ENCODE measurements at regions not wholly inside any gene's neighbourhood (a gene's known extent, or its start where the extent isn't known, plus 50 kb on each side); places are given as distances from the start of the nearest gene placed in this dataset.

DNA sequence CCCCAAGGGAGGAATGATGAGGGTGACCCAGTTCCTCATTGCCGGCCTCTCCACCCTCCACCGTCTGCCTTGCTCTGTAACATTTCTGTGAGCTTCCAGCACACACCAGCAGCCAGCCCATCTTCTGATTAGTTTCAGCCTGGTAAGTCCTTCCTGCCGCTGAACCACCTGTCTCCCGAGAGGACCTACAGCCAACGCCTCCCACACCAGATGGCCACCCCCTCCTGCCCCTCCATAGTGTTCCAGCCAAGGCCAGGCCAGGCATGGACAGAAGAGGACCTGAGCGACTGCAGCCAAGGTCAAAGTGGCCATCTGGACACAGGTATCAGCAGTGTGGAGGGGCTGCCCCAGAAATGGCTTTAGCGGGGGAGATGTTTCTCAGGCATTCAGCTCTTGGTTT lies 170.7 kb upstream of the CTBP2 start:
- no peak overlapping the region for H3K18ac ChIP-seq (ENCODE audit: low read length)

DNA sequence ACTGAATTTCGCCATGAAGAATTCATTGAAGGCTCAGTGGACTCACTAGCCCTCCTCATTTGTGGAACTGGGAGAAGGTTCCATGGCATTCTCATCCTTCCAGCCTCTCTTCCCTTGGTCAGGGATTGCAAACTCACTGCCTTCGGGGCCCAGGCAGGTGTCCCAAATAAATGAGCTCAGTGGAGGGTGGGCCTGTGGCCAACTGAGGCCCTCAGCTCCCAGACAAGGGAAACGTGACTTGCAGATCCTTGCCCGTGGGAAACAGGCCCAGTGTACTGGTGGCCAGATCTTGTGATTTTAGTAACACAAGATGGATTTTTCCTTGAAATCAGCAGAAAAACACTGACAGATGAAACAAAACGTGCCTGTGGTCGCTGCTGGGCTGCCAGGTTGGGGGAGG lies 168.7 kb upstream of the CTBP2 start:
- no peaks in the 10 kb centered on the region for H3K79me2 ChIP-seq (ENCODE audit: control insufficient read depth, insufficient read depth, low read length, poor library complexity)
- no peak overlapping the region for H2AFZ ChIP-seq (ENCODE audit: insufficient read depth, low read length, poor library complexity)
- no peak overlapping the region for H3K27ac ChIP-seq (ENCODE audit: low read depth, low read length)
- no peak overlapping the region for H3K4ac ChIP-seq (ENCODE audit: low read depth, low read length)
- no peak overlapping the region for H3K9ac ChIP-seq (ENCODE audit: low read length)
- no peak overlapping the region for H3K14ac ChIP-seq (ENCODE audit: low read length)
- H3K23ac ChIP-seq (ENCODE audit: low read length): no peak overlapping the region
- peaks cover 6% of the 10 kb centered on the region for H3K9me3 ChIP-seq (ENCODE audit: insufficient read depth, low read depth, low read length)
- H4K91ac ChIP-seq (ENCODE audit: low read depth, low read length): no peak overlapping the region
- no peak overlapping the region for H4K8ac ChIP-seq (ENCODE audit: low read depth, low read length)
- H3K18ac ChIP-seq (ENCODE audit: low read length): no peak overlapping the region
- H4K12ac ChIP-seq (ENCODE audit: low read depth, low read length): no peak overlapping the region
- no peaks in the 10 kb centered on the region for H3K79me1 ChIP-seq (ENCODE audit: low read length)
- no peak for DNase-seq
- no peak overlapping the region for H2BK12ac ChIP-seq (ENCODE audit: low read length)
- H2BK5ac ChIP-seq (ENCODE audit: low read depth, low read length, poor library complexity): no peak overlapping the region
- H3K36me3 ChIP-seq (ENCODE audit: control insufficient read depth in 1 of 2, insufficient read depth in 2 of 2, low read length in 2 of 2): no peaks in the 10 kb centered on the region
- no peak overlapping the region for H3K4me3 ChIP-seq (ENCODE audit: low read depth, low read length)
- no peaks in the 10 kb centered on the region for H3K4me1 ChIP-seq (ENCODE audit: control insufficient read depth in 1 of 2, insufficient read depth in 2 of 2, low read length in 2 of 2)
- H3K27me3 ChIP-seq (ENCODE audit: insufficient read depth, low read length): no peaks in the 10 kb centered on the region
- H2AK5ac ChIP-seq (ENCODE audit: low read length): no peak overlapping the region
- H2BK120ac ChIP-seq (ENCODE audit: insufficient read depth, low read length, poor library complexity): no peak overlapping the region
- WGBS (ENCODE audit: extremely low coverage, insufficient coverage, insufficient read length): no CpG with 5 or more reads among the region's 6 CpGs
- H3K4me2 ChIP-seq (ENCODE audit: low read length): no peak overlapping the region

More for the DNA sequence above, 170.7 kb upstream of the CTBP2 start:
- H3K9ac ChIP-seq (ENCODE audit: low read length): no peak overlapping the region
- no peak overlapping the region for H3K4me2 ChIP-seq (ENCODE audit: low read length)
- H3K4me3 ChIP-seq (ENCODE audit: low read depth, low read length): no peak overlapping the region
- no peaks in the 10 kb centered on the region for H3K27me3 ChIP-seq (ENCODE audit: insufficient read depth, low read length)
- H2BK5ac ChIP-seq (ENCODE audit: low read depth, low read length, poor library complexity): no peak overlapping the region
- no peaks in the 10 kb centered on the region for H3K4me1 ChIP-seq (ENCODE audit: control insufficient read depth in 1 of 2, insufficient read depth in 2 of 2, low read length in 2 of 2)
- no peak overlapping the region for H2BK12ac ChIP-seq (ENCODE audit: low read length)
- WGBS (ENCODE audit: extremely low coverage, insufficient coverage, insufficient read length): no CpG with 5 or more reads among the region's 7 CpGs
- no peak overlapping the region for H3K14ac ChIP-seq (ENCODE audit: low read length)
- H3K4ac ChIP-seq (ENCODE audit: low read depth, low read length): no peak overlapping the region
- no peak overlapping the region for H2BK120ac ChIP-seq (ENCODE audit: insufficient read depth, low read length, poor library complexity)
- no peak overlapping the region for H4K12ac ChIP-seq (ENCODE audit: low read depth, low read length)
- no peak for DNase-seq
- H3K79me1 ChIP-seq (ENCODE audit: low read length): no peaks in the 10 kb centered on the region
- H3K27ac ChIP-seq (ENCODE audit: low read depth, low read length): no peak overlapping the region
- H3K79me2 ChIP-seq (ENCODE audit: control insufficient read depth, insufficient read depth, low read length, poor library complexity): no peaks in the 10 kb centered on the region
- no peak overlapping the region for H2AK5ac ChIP-seq (ENCODE audit: low read length)
- H2AFZ ChIP-seq (ENCODE audit: insufficient read depth, low read length, poor library complexity): no peak overlapping the region
- H3K9me3 ChIP-seq (ENCODE audit: insufficient read depth, low read depth, low read length): peaks cover 4% of the 10 kb centered on the region
- H4K91ac ChIP-seq (ENCODE audit: low read depth, low read length): no peak overlapping the region
- H3K36me3 ChIP-seq (ENCODE audit: control insufficient read depth in 1 of 2, insufficient read depth in 2 of 2, low read length in 2 of 2): no peaks in the 10 kb centered on the region
- no peak overlapping the region for H4K8ac ChIP-seq (ENCODE audit: low read depth, low read length)
- H3K23ac ChIP-seq (ENCODE audit: low read length): no peak overlapping the region

DNA sequence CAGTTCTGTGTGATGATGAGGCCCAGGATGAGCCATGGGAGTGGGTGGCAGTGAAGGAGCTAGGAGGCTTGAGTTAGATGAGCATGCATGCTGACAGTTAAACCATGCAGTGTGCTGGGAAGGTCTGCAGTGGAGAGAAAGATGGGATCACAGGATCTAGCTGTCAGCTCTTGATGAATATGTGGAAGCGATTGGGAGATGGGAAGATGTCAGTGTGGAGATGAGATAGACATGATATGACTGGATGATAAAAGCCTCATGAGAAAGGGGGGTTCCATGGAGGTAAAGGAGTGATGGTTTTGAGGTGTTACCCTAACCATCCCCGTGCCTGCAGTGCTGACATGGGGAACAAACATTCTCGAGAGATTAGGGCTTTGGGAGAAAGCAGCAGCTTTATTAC lies 165.0 kb upstream of the CTBP2 start:
- Histone ChIP-seq H3K4me2 (ENCODE audit: low read length) (no peak overlapping the region), H3K36me3 (ENCODE audit: control insufficient read depth in 1 of 2, insufficient read depth in 2 of 2, low read length in 2 of 2) (no peaks in the 10 kb centered on the region), H2AK5ac (ENCODE audit: low read length) (no peak overlapping the region), H3K4ac (ENCODE audit: low read depth, low read length) (no peak overlapping the region), H4K91ac (ENCODE audit: low read depth, low read length) (no peak overlapping the region), H3K9me3 (ENCODE audit: insufficient read depth, low read depth, low read length) (peaks cover 6% of the 10 kb centered on the region), H3K9ac (ENCODE audit: low read length) (peak overlapping the region; percentile 36), H3K14ac (ENCODE audit: low read length) (no peak overlapping the region), H3K27me3 (ENCODE audit: insufficient read depth, low read length) (no peaks in the 10 kb centered on the region), H3K4me1 (ENCODE audit: control insufficient read depth in 1 of 2, insufficient read depth in 2 of 2, low read length in 2 of 2) (no peaks in the 10 kb centered on the region), H3K27ac (ENCODE audit: low read depth, low read length) (no peak overlapping the region), H3K79me2 (ENCODE audit: control insufficient read depth, insufficient read depth, low read length, poor library complexity) (no peaks in the 10 kb centered on the region), H3K79me1 (ENCODE audit: low read length) (no peaks in the 10 kb centered on the region), H2BK5ac (ENCODE audit: low read depth, low read length, poor library complexity) (no peak overlapping the region), H3K18ac (ENCODE audit: low read length) (no peak overlapping the region), H4K8ac (ENCODE audit: low read depth, low read length) (no peak overlapping the region), H3K23ac (ENCODE audit: low read length) (no peak overlapping the region), H2BK120ac (ENCODE audit: insufficient read depth, low read length, poor library complexity) (no peak overlapping the region), H3K4me3 (ENCODE audit: low read depth, low read length) (no peak overlapping the region), H4K12ac (ENCODE audit: low read depth, low read length) (no peak overlapping the region), H2AFZ (ENCODE audit: insufficient read depth, low read length, poor library complexity) (no peak overlapping the region), H2BK12ac (ENCODE audit: low read length) (no peak overlapping the region)
- WGBS (ENCODE audit: extremely low coverage, insufficient coverage, insufficient read length): no CpG with 5 or more reads among the region's 3 CpGs
- DNase-seq: no peak

DNA sequence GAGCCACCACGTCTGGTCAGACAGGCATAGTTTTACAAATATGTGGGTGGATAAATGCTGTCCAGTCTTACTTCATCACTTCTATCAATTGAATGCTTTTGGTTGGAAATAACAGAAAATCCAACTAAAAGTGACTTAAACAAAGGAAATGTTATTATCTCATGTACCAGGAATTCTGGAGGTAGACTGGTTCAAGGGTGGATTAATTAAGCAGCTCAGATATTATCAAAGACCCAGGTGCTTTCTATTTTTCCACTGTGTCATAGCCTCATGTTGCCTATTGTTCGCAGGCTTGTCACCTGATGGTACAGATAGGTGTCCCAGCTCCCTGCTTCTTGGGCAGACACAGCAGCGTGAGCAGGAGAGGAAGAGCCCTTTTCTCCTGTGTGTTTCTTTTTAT lies 156.1 kb upstream of the CTBP2 start:
- Histone ChIP-seq H3K79me2 (ENCODE audit: control insufficient read depth, insufficient read depth, low read length, poor library complexity) (no peaks in the 10 kb centered on the region), H4K91ac (ENCODE audit: low read depth, low read length) (no peak overlapping the region), H2BK120ac (ENCODE audit: insufficient read depth, low read length, poor library complexity) (no peak overlapping the region), H3K4ac (ENCODE audit: low read depth, low read length) (no peak overlapping the region), H3K4me1 (ENCODE audit: control insufficient read depth in 1 of 2, insufficient read depth in 2 of 2, low read length in 2 of 2) (no peaks in the 10 kb centered on the region), H3K27ac (ENCODE audit: low read depth, low read length) (no peak overlapping the region), H3K9me3 (ENCODE audit: insufficient read depth, low read depth, low read length) (no peaks in the 10 kb centered on the region), H2AK5ac (ENCODE audit: low read length) (no peak overlapping the region), H2BK12ac (ENCODE audit: low read length) (no peak overlapping the region), H3K14ac (ENCODE audit: low read length) (no peak overlapping the region), H3K4me3 (ENCODE audit: low read depth, low read length) (no peak overlapping the region), H3K79me1 (ENCODE audit: low read length) (no peaks in the 10 kb centered on the region), H2BK5ac (ENCODE audit: low read depth, low read length, poor library complexity) (no peak overlapping the region), H4K8ac (ENCODE audit: low read depth, low read length) (no peak overlapping the region), H3K27me3 (ENCODE audit: insufficient read depth, low read length) (no peaks in the 10 kb centered on the region), H3K36me3 (ENCODE audit: control insufficient read depth in 1 of 2, insufficient read depth in 2 of 2, low read length in 2 of 2) (no peaks in the 10 kb centered on the region), H3K4me2 (ENCODE audit: low read length) (no peak overlapping the region), H3K18ac (ENCODE audit: low read length) (no peak overlapping the region), H3K23ac (ENCODE audit: low read length) (no peak overlapping the region), H3K9ac (ENCODE audit: low read length) (no peak overlapping the region), H4K12ac (ENCODE audit: low read depth, low read length) (no peak overlapping the region), H2AFZ (ENCODE audit: insufficient read depth, low read length, poor library complexity) (no peak overlapping the region)
- no CpG with 5 or more reads among the region's 3 CpGs for WGBS (ENCODE audit: extremely low coverage, insufficient coverage, insufficient read length)
- DNase-seq: peak; percentile 80 to 96
